Karpas-422 (cell line): ENCODE measurements at regions not wholly inside any gene's neighbourhood (a gene's known extent, or its start where the extent isn't known, plus 50 kb on each side); places are given as distances from the start of the nearest gene placed in this dataset.
A peak's percentile ranks its signal among the peaks of the same experiment; 100 is the strongest.
"Not testable (repeated sequence)": the region's sequence is repeated elsewhere in the genome, so short reads cannot be mapped to it uniquely, and the experiment has no call there.

Experiments used
- DNase-seq: peaks from one replicate; pipeline ENCODE4 v3.0.0-alpha.2; 2015
- H2AFZ ChIP-seq: fragments of 200-600 bp; sonication (generic); 2 replicates; pipeline ENCODE4 v1.6.1; 2014; ENCODE audit warnings: antibody characterized with exemption, low read length, mixed read lengths
- H3K27ac ChIP-seq: fragments of 200-600 bp; sonication (generic); 2 replicates; pipeline ENCODE4 v1.5.1; 2014; ENCODE audit warnings: mild to moderate bottlenecking, low read length, moderate library complexity
- H3K27me3 ChIP-seq: fragments of 200-600 bp; sonication (generic); 2 replicates; pipeline ENCODE4 v1.6.1; 2014; ENCODE audit warnings: low read length, mixed read lengths
- H3K36me3 ChIP-seq: fragments of 200-600 bp; sonication (generic); 2 replicates; pipeline ENCODE4 v1.6.1; 2014; ENCODE audit warnings: low read length, mixed read lengths; ENCODE audit not compliant: insufficient read depth
- H3K4me1 ChIP-seq: fragments of 200-600 bp; sonication (generic); 2 replicates; pipeline ENCODE4 v1.6.1; 2014; ENCODE audit warnings: mild to moderate bottlenecking, low read length, mixed read lengths
- H3K4me2 ChIP-seq: fragments of 200-600 bp; sonication (generic); 2 replicates; pipeline ENCODE4 v1.6.1; 2014; ENCODE audit warnings: low read length, low read depth, mild to moderate bottlenecking; ENCODE audit not compliant: poor library complexity, severe bottlenecking
- H3K4me3 ChIP-seq: fragments of 200-600 bp; sonication (generic); 2 replicates; pipeline ENCODE4 v1.5.1; 2014; ENCODE audit warnings: mild to moderate bottlenecking, antibody characterized with exemption, low read length, mixed read lengths
- H3K79me2 ChIP-seq: fragments of 200-600 bp; sonication (generic); 2 replicates; pipeline ENCODE4 v1.6.1; 2014; ENCODE audit warnings: mild to moderate bottlenecking, low read length, mixed read lengths
- H3K9ac ChIP-seq: fragments of 200-600 bp; sonication (generic); 2 replicates; pipeline ENCODE4 v1.6.0; 2014; ENCODE audit warnings: low read length
- H3K9me2 ChIP-seq: fragments of 200-600 bp; sonication (generic), shearing (Covaris generic); replicated peaks from 2 replicates; pipeline ENCODE4 v1.6.0; 2014; ENCODE audit warnings: mild to moderate bottlenecking, low read length, moderate library complexity; ENCODE audit not compliant: insufficient read depth
- H3K9me3 ChIP-seq: fragments of 300-700, 200-600 bp; sonication (generic); 2 replicates; pipeline ENCODE4 v1.6.1; 2014; ENCODE audit warnings: low read length, mixed read lengths
- H4K20me1 ChIP-seq: fragments of 200-600 bp; sonication (generic); 2 replicates; pipeline ENCODE4 v1.6.1; 2014; ENCODE audit warnings: mild to moderate bottlenecking, antibody characterized with exemption, low read length, low read depth; ENCODE audit not compliant: insufficient read depth

DNA sequence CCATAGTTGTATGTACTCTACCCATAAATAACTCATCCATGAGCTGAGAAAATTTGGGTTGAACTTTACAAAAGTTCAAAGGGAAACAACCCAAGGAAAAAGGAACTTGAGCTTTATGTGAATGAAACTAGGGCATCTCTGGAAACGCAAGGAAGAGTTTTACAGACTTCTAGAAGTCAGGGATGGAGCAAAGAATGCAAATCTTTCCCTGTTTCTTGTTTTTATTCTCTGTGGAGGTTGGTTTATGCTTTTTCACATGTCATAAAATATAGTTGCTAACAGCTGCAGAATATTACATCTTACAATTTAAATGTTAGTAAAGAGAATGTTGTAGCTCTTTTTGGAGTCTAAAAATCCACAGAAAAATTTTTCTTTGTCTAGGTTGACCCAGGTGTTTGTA, 754.1 kb downstream of the PCDH7 start:
- H3K9me3 ChIP-seq, result peaks cover 10% of the 10 kb centered on the region; the same call in 1 of the 2 replicates
- no peak overlapping the region for H2AFZ ChIP-seq
- DNase-seq, result no peak
- H3K4me3 ChIP-seq, result no peak overlapping the region
- no peaks in the 10 kb centered on the region for H3K36me3 ChIP-seq
- H3K4me1 ChIP-seq, result no peaks in the 10 kb centered on the region
- H3K79me2 ChIP-seq, result no peaks in the 10 kb centered on the region
- H3K27ac ChIP-seq, result no peak overlapping the region
- no peaks in the 10 kb centered on the region for H4K20me1 ChIP-seq
- H3K9ac ChIP-seq, result no peak overlapping the region
- H3K4me2 ChIP-seq, result no peak overlapping the region
- H3K27me3 ChIP-seq, result no peaks in the 10 kb centered on the region
- H3K9me2 ChIP-seq, result no peaks in the 10 kb centered on the region

- Histone ChIP-seq H3K4me2 (no peak overlapping the region), H3K27ac (no peak overlapping the region), H2AFZ (no peak overlapping the region), H3K9me2 (no peaks in the 10 kb centered on the region), H3K4me3 (no peak overlapping the region), H3K27me3 (no peaks in the 10 kb centered on the region), H3K9me3 (peaks cover 28% of the 10 kb centered on the region), H3K79me2 (no peaks in the 10 kb centered on the region), H3K36me3 (no peaks in the 10 kb centered on the region), H4K20me1 (no peaks in the 10 kb centered on the region), H3K9ac (no peak overlapping the region), H3K4me1 (no peaks in the 10 kb centered on the region)
- DNase-seq, result no peak
Observed at GRCh38 chr4:31482691-31483090, 762.5 kb downstream of the PCDH7 start.

- H4K20me1 ChIP-seq, H3K4me3 ChIP-seq, H3K9ac ChIP-seq: not testable (repeated sequence)
Observed at GRCh38 chr4:31499216-31499615, 779.0 kb downstream of the PCDH7 start.

DNA sequence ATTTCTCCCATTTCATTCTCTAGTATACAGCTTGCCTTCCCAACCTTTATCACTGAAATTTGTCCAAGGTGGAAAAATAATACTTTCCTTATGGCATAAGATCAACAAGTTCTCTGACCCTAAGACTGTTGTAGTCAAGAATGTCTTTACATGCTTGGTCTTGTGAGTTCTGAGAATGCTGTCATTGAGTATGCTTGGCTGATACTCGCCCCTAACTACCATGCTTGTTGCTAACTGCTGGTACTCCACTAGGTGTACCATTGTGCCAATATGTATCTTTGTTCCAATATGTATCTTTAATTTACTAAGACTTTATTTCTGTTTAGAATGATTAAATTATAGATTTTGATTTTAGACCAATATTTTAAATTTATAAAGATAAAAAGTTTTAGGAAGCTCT, 796.4 kb downstream of the PCDH7 start:
- no peaks in the 10 kb centered on the region for H4K20me1 ChIP-seq
- no peak for DNase-seq
- no peaks in the 10 kb centered on the region for H3K27me3 ChIP-seq
- H3K4me1 ChIP-seq, result no peaks in the 10 kb centered on the region
- no peaks in the 10 kb centered on the region for H3K36me3 ChIP-seq
- H3K4me2 ChIP-seq, result no peak overlapping the region
- no peak overlapping the region for H2AFZ ChIP-seq
- H3K79me2 ChIP-seq, result no peaks in the 10 kb centered on the region
- no peak overlapping the region for H3K4me3 ChIP-seq
- H3K9ac ChIP-seq, result no peak overlapping the region
- H3K9me2 ChIP-seq, result no peaks in the 10 kb centered on the region
- peaks cover 29% of the 10 kb centered on the region for H3K9me3 ChIP-seq
- no peak overlapping the region for H3K27ac ChIP-seq

More at GRCh38 chr4:31499216-31499615, 779.0 kb downstream of the PCDH7 start:
- H3K27ac ChIP-seq, H3K4me2 ChIP-seq, H3K36me3 ChIP-seq, H3K9me2 ChIP-seq, H3K27me3 ChIP-seq, H2AFZ ChIP-seq, H3K4me1 ChIP-seq, H3K79me2 ChIP-seq, H3K9me3 ChIP-seq, DNase-seq: not testable (repeated sequence)

- no peak overlapping the region for H3K4me2 ChIP-seq
- no peaks in the 10 kb centered on the region for H3K27me3 ChIP-seq
- no peaks in the 10 kb centered on the region for H4K20me1 ChIP-seq
- no peaks in the 10 kb centered on the region for H3K4me1 ChIP-seq
- no peak for DNase-seq
- peaks cover 26% of the 10 kb centered on the region for H3K9me3 ChIP-seq
- H3K79me2 ChIP-seq, result no peaks in the 10 kb centered on the region
- no peaks in the 10 kb centered on the region for H3K9me2 ChIP-seq
- H3K9ac ChIP-seq, result no peak overlapping the region
- no peaks in the 10 kb centered on the region for H3K36me3 ChIP-seq
- H2AFZ ChIP-seq, result no peak overlapping the region
- no peak overlapping the region for H3K4me3 ChIP-seq
- no peak overlapping the region for H3K27ac ChIP-seq
Observed at GRCh38 chr4:31518796-31519250, 798.7 kb downstream of the PCDH7 start.

DNA sequence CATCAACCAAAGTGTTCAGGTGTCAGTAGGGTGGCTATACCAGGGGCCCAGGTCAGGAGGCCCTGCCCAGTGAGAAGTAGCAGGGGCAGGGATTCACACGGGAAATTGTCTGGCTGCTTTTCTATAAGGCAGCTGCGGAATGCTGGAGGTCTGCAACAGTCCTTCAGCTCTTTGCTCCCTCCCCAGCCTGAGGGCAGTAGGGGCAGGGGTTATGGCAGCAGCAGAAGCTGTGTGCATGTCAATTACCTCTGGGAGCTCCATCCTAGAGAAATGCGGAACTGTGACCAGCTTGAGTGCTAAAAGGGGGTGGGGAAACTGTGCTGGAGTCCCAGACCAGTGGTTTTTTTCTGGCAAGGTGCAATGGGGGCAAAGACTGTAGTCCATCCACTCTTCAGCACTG, 810.4 kb downstream of the PCDH7 start:
- no peak overlapping the region for H3K27ac ChIP-seq

DNA sequence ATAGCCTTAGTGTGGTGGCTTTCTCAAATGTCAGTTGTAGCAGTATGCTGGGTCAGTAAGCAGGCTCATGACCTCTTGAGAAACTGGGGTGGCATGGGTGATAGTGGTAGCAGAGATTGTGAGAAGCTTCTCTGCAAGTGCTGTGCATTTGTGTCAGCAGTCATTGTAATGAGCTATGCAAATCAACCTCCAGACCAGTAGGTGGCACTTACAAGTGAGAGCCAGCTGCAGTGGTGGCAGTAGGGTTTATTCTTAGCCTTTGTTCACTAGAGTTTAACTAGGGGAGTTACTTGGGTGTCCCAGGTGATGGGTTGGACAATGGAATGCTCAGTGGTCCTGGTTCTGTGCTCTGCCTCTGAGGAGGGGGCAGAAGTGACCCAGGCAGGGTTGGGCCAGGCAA, 818.7 kb downstream of the PCDH7 start:
- H3K27ac ChIP-seq, result no peak overlapping the region
- H3K4me3 ChIP-seq, result no peak overlapping the region
- no peaks in the 10 kb centered on the region for H3K9me2 ChIP-seq
- no peak overlapping the region for H3K9ac ChIP-seq
- H3K79me2 ChIP-seq, result no peaks in the 10 kb centered on the region
- H3K36me3 ChIP-seq, result no peaks in the 10 kb centered on the region
- no peak overlapping the region for H2AFZ ChIP-seq
- H3K9me3 ChIP-seq, result peaks cover 17% of the 10 kb centered on the region
- H3K4me1 ChIP-seq, result no peaks in the 10 kb centered on the region
- no peaks in the 10 kb centered on the region for H3K27me3 ChIP-seq
- H3K4me2 ChIP-seq, result no peak overlapping the region
- H4K20me1 ChIP-seq, result no peaks in the 10 kb centered on the region
- DNase-seq, result no peak

More for the DNA sequence above, 810.4 kb downstream of the PCDH7 start:
- Histone ChIP-seq H3K79me2 (no peaks in the 10 kb centered on the region), H2AFZ (no peak overlapping the region), H3K27me3 (no peaks in the 10 kb centered on the region), H3K36me3 (no peaks in the 10 kb centered on the region), H3K4me3 (no peak overlapping the region), H4K20me1 (no peaks in the 10 kb centered on the region), H3K4me2 (no peak overlapping the region), H3K9me3 (peaks cover 24% of the 10 kb centered on the region), H3K4me1 (peaks cover 10% of the 10 kb centered on the region), H3K9ac (no peak overlapping the region), H3K9me2 (no peaks in the 10 kb centered on the region)
- peak; percentile 42 for DNase-seq

GRCh38 chr4:31539284-31540069, 819.3 kb downstream of the PCDH7 start:
- no peak overlapping the region for H2AFZ ChIP-seq
- H3K9ac ChIP-seq, result no peak overlapping the region
- no peak overlapping the region for H3K27ac ChIP-seq
- no peaks in the 10 kb centered on the region for H3K79me2 ChIP-seq
- no peaks in the 10 kb centered on the region for H3K4me1 ChIP-seq
- H3K27me3 ChIP-seq, result no peaks in the 10 kb centered on the region
- peaks cover 18% of the 10 kb centered on the region for H3K9me3 ChIP-seq
- H3K4me3 ChIP-seq, result no peak overlapping the region
- no peaks in the 10 kb centered on the region for H3K9me2 ChIP-seq
- no peaks in the 10 kb centered on the region for H4K20me1 ChIP-seq
- DNase-seq, result no peak
- no peak overlapping the region for H3K4me2 ChIP-seq
- H3K36me3 ChIP-seq, result no peaks in the 10 kb centered on the region
